CD4-positive, alpha-beta T cell (primary cell): ENCODE measurements at regions not wholly inside any gene's neighbourhood (a gene's known extent, or its start where the extent isn't known, plus 50 kb on each side); places are given as distances from the start of the nearest gene placed in this dataset.

ENCODE experiments used
- ATAC-seq: fragments of 200-7000 bp; cut with Tn5 transposase; one replicate; pipeline ENCODE4 v1.10.0; 2022; ENCODE audit warnings: mild to moderate bottlenecking; ENCODE audit not compliant: poor library complexity
- CTCF ChIA-PET: fragments of 350-600 bp; sonication (Branson Sonifier 250); formaldehyde crosslinking; loops from one replicate; lab custom pipeline; 2021; ENCODE audit warnings: antibody characterized with exemption, inconsistent platforms; lab: Charles Lee
- POLR2A ChIA-PET: fragments of 350-600 bp; sonication (Branson Sonifier 250); formaldehyde crosslinking; loops from one replicate; lab custom pipeline; 2021; ENCODE audit warnings: antibody characterized with exemption, inconsistent platforms; lab: Charles Lee
- DNase-seq, 14 experiments: peaks; one replicate each; pipeline ENCODE4 v3.0.0-alpha.2; 2013 to 2020; ENCODE audit warnings: mixed read lengths in 2 of 14
- H3K27ac ChIP-seq, 2 donors: one replicate each; pipeline versions ENCODE4 v1.5.1 to v1.7.0; 2013; ENCODE audit warnings: low read length in 2 of 2, low read depth in 1 of 2, mild to moderate bottlenecking in 1 of 2
- H3K27me3 ChIP-seq, 2 experiments: 1 replicate in 1 of 2; 2 replicates in 1 of 2; pipeline versions ENCODE4 v1.6.1 to v1.7.0; 2013; ENCODE audit warnings: low read length in 2 of 2, control low read depth in 1 of 2, mild to moderate bottlenecking in 1 of 2, moderate library complexity in 1 of 2; ENCODE audit not compliant: insufficient read depth in 2 of 2, control insufficient read depth in 1 of 2
- H3K36me3 ChIP-seq: one replicate; pipeline ENCODE4 v1.6.1; 2013; ENCODE audit warnings: low read length, control low read depth; ENCODE audit not compliant: insufficient read depth
- H3K4me1 ChIP-seq: one replicate; pipeline ENCODE4 v1.6.1; 2013; ENCODE audit warnings: low read length, control low read depth; ENCODE audit not compliant: insufficient read depth
- H3K4me3 ChIP-seq: one replicate; pipeline ENCODE4 v1.5.1; 2013; ENCODE audit warnings: mild to moderate bottlenecking, low read length, moderate library complexity
- H3K9me3 ChIP-seq, 2 experiments: 1 replicate in 1 of 2; 2 replicates in 1 of 2; pipeline versions ENCODE4 v1.6.1 to v1.7.0; 2013; ENCODE audit warnings: low read length in 2 of 2, mild to moderate bottlenecking in 2 of 2, control low read depth in 1 of 2, moderate library complexity in 1 of 2; ENCODE audit not compliant: control insufficient read depth in 1 of 2, insufficient read depth in 1 of 2
- H3K27ac Mint-ChIP-seq: one replicate; pipeline ENCODE4 v1.8.0; 2020; ENCODE audit warnings: mixed read lengths
- H3K27me3 Mint-ChIP-seq: one replicate; pipeline ENCODE4 v1.8.0; 2021; ENCODE audit warnings: mixed read lengths
- H3K36me3 Mint-ChIP-seq: one replicate; pipeline ENCODE4 v1.8.0; 2021; ENCODE audit warnings: low read depth, mixed read lengths
- H3K4me1 Mint-ChIP-seq: one replicate; pipeline ENCODE4 v1.8.0; 2021; ENCODE audit warnings: low read depth, mixed read lengths
- H3K4me3 Mint-ChIP-seq: one replicate; pipeline ENCODE4 v1.8.0; 2020; ENCODE audit warnings: mild to moderate bottlenecking, mixed read lengths
- H3K9me3 Mint-ChIP-seq: one replicate; pipeline ENCODE4 v1.8.0; 2020; ENCODE audit warnings: mixed read lengths
- CTCF ChIP-seq: fragments of 200-600 bp; IDR thresholded peaks from one replicate; pipeline ENCODE4 v1.8.0; 2022; ENCODE audit warnings: antibody characterized with exemption, mild to moderate bottlenecking
- intact Hi-C, 2 experiments: fragments of 100-400 bp; cut with DNase I in 1 of 2; cut with micrococcal nuclease in 1 of 2; formaldehyde crosslinking; loops; one replicate each; pipeline versions ENCODE4 v1.15.1 to v1.9.0; 2023 to 2025; cut with DNase I, micrococcal nuclease

GRCh38 chr12:69161829-69162228 is 77.5 kb upstream of the CPSF6 start:
- Histone ChIP-seq H3K27me3 (no peaks in the 10 kb centered on the region), H3K4me1 (peaks cover 11% of the 10 kb centered on the region), H3K4me3 (no peak overlapping the region), H3K9me3 (no peaks in the 10 kb centered on the region), H3K36me3 (no peaks in the 10 kb centered on the region), H3K27ac (no peak overlapping the region)
- Mint-ChIP-seq H3K9me3 (no peaks in the 10 kb centered on the region), H3K36me3 (no peaks in the 10 kb centered on the region), H3K4me3 (no peak overlapping the region), H3K4me1 (peaks cover 11% of the 10 kb centered on the region), H3K27me3 (no peaks in the 10 kb centered on the region), H3K27ac (peak overlapping the region; percentile 31)
- ChIA-PET POLR2A (interaction anchor here (1.1 to 1.2 kb wide), 2 partner anchors 78 to 169 kb away, joined by 4 read pairs; partner anchors contain the start of gene CPSF6), CTCF (interaction anchor here (0.7 kb wide), 1 partner anchor 409 kb away, joined by 3 read pairs; no protein-coding TSS in a partner anchor)
- DNase-seq (peak in 7 of 14 experiments; percentile 2 to 82 (median 32)), ATAC-seq (peak; percentile 70)
- intact Hi-C loops: no loop called here
- no peak for TF ChIP-seq CTCF

GRCh38 chr12:69163681-69164362 is 75.5 kb upstream of the CPSF6 start:
- no peak overlapping the region for H3K27ac ChIP-seq
- Mint-ChIP-seq H3K27ac (no peak overlapping the region), H3K9me3 (no peaks in the 10 kb centered on the region), H3K4me1 (peaks cover 7% of the 10 kb centered on the region), H3K4me3 (no peak overlapping the region), H3K36me3 (no peaks in the 10 kb centered on the region), H3K27me3 (no peaks in the 10 kb centered on the region)
- intact Hi-C loops: no loop called here
- no peaks in the 10 kb centered on the region for H3K9me3 ChIP-seq
- ChIA-PET POLR2A (no interaction called here), CTCF (no interaction called here)
- H3K4me3 ChIP-seq: no peak overlapping the region
- no peaks in the 10 kb centered on the region for H3K27me3 ChIP-seq
- ATAC-seq (no peak), DNase-seq (no peak)
- TF ChIP-seq CTCF: no peak
- no peaks in the 10 kb centered on the region for H3K36me3 ChIP-seq
- H3K4me1 ChIP-seq: peaks cover 4% of the 10 kb centered on the region

GRCh38 chr12:69167648-69168165 is 71.7 kb upstream of the CPSF6 start:
- POLR2A ChIA-PET: no interaction called here
- no peaks in the 10 kb centered on the region for H3K4me1 ChIP-seq
- Mint-ChIP-seq H3K36me3 (no peaks in the 10 kb centered on the region), H3K27me3 (no peaks in the 10 kb centered on the region), H3K4me1 (no peaks in the 10 kb centered on the region), H3K9me3 (no peaks in the 10 kb centered on the region), H3K27ac (no peak overlapping the region), H3K4me3 (no peak overlapping the region)
- no peaks in the 10 kb centered on the region for H3K9me3 ChIP-seq
- no peak for ATAC-seq
- CTCF ChIA-PET: no interaction called here
- DNase-seq: no peak
- H3K4me3 ChIP-seq: no peak overlapping the region
- H3K27ac ChIP-seq: no peak overlapping the region
- no peak for TF ChIP-seq CTCF
- intact Hi-C loops: no loop called here
- no peaks in the 10 kb centered on the region for H3K36me3 ChIP-seq
- no peaks in the 10 kb centered on the region for H3K27me3 ChIP-seq
